H9 (cell line): ENCODE measurements at regions not wholly inside any gene's neighbourhood (a gene's known extent, or its start where the extent isn't known, plus 50 kb on each side); places are given as distances from the start of the nearest gene placed in this dataset.

ENCODE experiments used
- DNase-seq: peaks from one replicate; pipeline ENCODE4 v3.0.0-alpha.2; 2017
- H2AFZ ChIP-seq: one replicate; pipeline ENCODE4 v1.6.1; 2013; ENCODE audit warnings: mild to moderate bottlenecking, low read length, control low read depth, moderate library complexity
- H2AK5ac ChIP-seq: 2 replicates; pipeline ENCODE4 v1.6.1; 2013; ENCODE audit warnings: low read length, control low read depth, mixed read lengths; ENCODE audit not compliant: insufficient read length
- H2BK120ac ChIP-seq: one replicate; pipeline ENCODE4 v1.6.1; 2013; ENCODE audit warnings: low read depth, mild to moderate bottlenecking, low read length, control low read depth, inconsistent platforms; ENCODE audit not compliant: poor library complexity, severe bottlenecking
- H2BK12ac ChIP-seq: 2 replicates; pipeline ENCODE4 v1.6.1; 2013; ENCODE audit warnings: low read length, control low read depth, mixed read lengths, low read depth; ENCODE audit not compliant: insufficient read length
- H2BK15ac ChIP-seq: 2 replicates; pipeline ENCODE4 v1.6.1; 2013; ENCODE audit warnings: low read depth, low read length, control low read depth
- H2BK20ac ChIP-seq: one replicate; pipeline ENCODE4 v1.6.1; 2013; ENCODE audit warnings: low read depth, mild to moderate bottlenecking, low read length, control low read depth, inconsistent platforms; ENCODE audit not compliant: poor library complexity, severe bottlenecking
- H2BK5ac ChIP-seq: 2 replicates; pipeline ENCODE4 v1.6.1; 2013; ENCODE audit warnings: low read length, control low read depth, mixed read lengths; ENCODE audit not compliant: insufficient read length
- H3K14ac ChIP-seq: 2 replicates; pipeline ENCODE4 v1.6.1; 2013; ENCODE audit warnings: low read length, control low read depth; ENCODE audit not compliant: insufficient read depth
- H3K18ac ChIP-seq: 2 replicates; pipeline ENCODE4 v1.6.1; 2013; ENCODE audit warnings: low read depth, mild to moderate bottlenecking, mixed read lengths, low read length, control low read depth; ENCODE audit not compliant: insufficient read length
- H3K23ac ChIP-seq: 2 replicates; pipeline ENCODE4 v1.6.1; 2013; ENCODE audit warnings: low read length, control low read depth, mixed read lengths, low read depth; ENCODE audit not compliant: insufficient read length
- H3K23me2 ChIP-seq: 2 replicates; pipeline ENCODE4 v1.6.1; 2013; ENCODE audit warnings: low read depth, mild to moderate bottlenecking, mixed read lengths, low read length, control low read depth; ENCODE audit not compliant: insufficient read length, poor library complexity, severe bottlenecking
- H3K27ac ChIP-seq: 2 replicates; pipeline ENCODE4 v1.5.1; 2013; ENCODE audit warnings: low read length, control low read depth, mixed read lengths, low read depth; ENCODE audit not compliant: insufficient read length
- H3K27me3 ChIP-seq: 2 replicates; pipeline ENCODE4 v1.6.1; 2013; ENCODE audit warnings: low read length, control low read depth, inconsistent platforms; ENCODE audit not compliant: insufficient read depth
- H3K4ac ChIP-seq: 2 replicates; pipeline ENCODE4 v1.6.1; 2013; ENCODE audit warnings: low read depth, mild to moderate bottlenecking, control low read depth, inconsistent platforms, low read length, moderate library complexity
- H3K4me1 ChIP-seq: 2 replicates; pipeline ENCODE4 v1.6.1; 2013; ENCODE audit warnings: low read length, control low read depth, inconsistent platforms; ENCODE audit not compliant: insufficient read depth
- H3K4me2 ChIP-seq: 2 replicates; pipeline ENCODE4 v1.6.1; 2013; ENCODE audit warnings: low read length, control low read depth, mixed read lengths; ENCODE audit not compliant: insufficient read length, insufficient read depth
- H3K56ac ChIP-seq: 2 replicates; pipeline ENCODE4 v1.6.1; 2013; ENCODE audit warnings: low read depth, mild to moderate bottlenecking, mixed read lengths, low read length, control low read depth; ENCODE audit not compliant: insufficient read length
- H3K79me1 ChIP-seq: 2 replicates; pipeline ENCODE4 v1.6.1; 2013; ENCODE audit warnings: low read depth, mild to moderate bottlenecking, moderate library complexity, low read length, control low read depth, inconsistent platforms; ENCODE audit not compliant: insufficient read depth, poor library complexity, severe bottlenecking
- H3K79me2 ChIP-seq: 2 replicates; pipeline ENCODE4 v1.6.1; 2013; ENCODE audit warnings: low read length, control low read depth, inconsistent platforms; ENCODE audit not compliant: insufficient read depth
- H3K9ac ChIP-seq: 2 replicates; pipeline ENCODE4 v1.6.1; 2013; ENCODE audit warnings: low read length, control low read depth, mixed read lengths; ENCODE audit not compliant: insufficient read length; ENCODE audit errors: extremely low read depth
- H3K9me3 ChIP-seq: one replicate; pipeline ENCODE4 v1.6.1; 2013; ENCODE audit warnings: low read depth, low read length, inconsistent platforms; ENCODE audit not compliant: control insufficient read depth
- H3T11ph ChIP-seq: one replicate; pipeline ENCODE4 v1.6.1; 2013; ENCODE audit warnings: mild to moderate bottlenecking, low read length, control low read depth, inconsistent platforms
- H4K20me1 ChIP-seq: one replicate; pipeline ENCODE4 v1.6.1; 2013; ENCODE audit not compliant: control insufficient read depth, insufficient read length, insufficient read depth
- H4K5ac ChIP-seq: 2 replicates; pipeline ENCODE4 v1.6.1; 2013; ENCODE audit warnings: low read depth, mild to moderate bottlenecking, mixed read lengths, low read length, control low read depth; ENCODE audit not compliant: insufficient read length
- H4K8ac ChIP-seq: replicated peaks from 2 replicates; pipeline ENCODE4 v1.6.1; 2013; ENCODE audit warnings: low read length, control low read depth, mixed read lengths, low read depth; ENCODE audit not compliant: insufficient read length
- H4K91ac ChIP-seq: 2 replicates; pipeline ENCODE4 v1.6.1; 2013; ENCODE audit warnings: low read depth, mild to moderate bottlenecking, moderate library complexity, mixed read lengths, low read length, control low read depth; ENCODE audit not compliant: insufficient read length
- H3K27ac Mint-ChIP-seq, 3 experiments: 2 replicates in 2 of 3; 3 replicates in 1 of 3; pipeline ENCODE4 v1.8.0; 2020 to 2021; ENCODE audit warnings: mixed read lengths in 3 of 3, mild to moderate bottlenecking in 1 of 3, moderate library complexity in 1 of 3
- H3K27me3 Mint-ChIP-seq: 2 replicates; pipeline ENCODE4 v1.8.0; 2021; ENCODE audit warnings: low read depth, mild to moderate bottlenecking, moderate library complexity, mixed read lengths
- H3K36me3 Mint-ChIP-seq, 3 experiments: 2 replicates in 2 of 3; 3 replicates in 1 of 3; pipeline ENCODE4 v1.8.0; 2020 to 2021; ENCODE audit warnings: low read depth in 3 of 3, mixed read lengths in 3 of 3; ENCODE audit not compliant: insufficient read depth in 1 of 3
- H3K4me1 Mint-ChIP-seq, 2 experiments: 2 replicates each; pipeline ENCODE4 v1.8.0; 2020; ENCODE audit warnings: mixed read lengths in 2 of 2
- H3K4me3 Mint-ChIP-seq, 2 experiments: 2 replicates in 1 of 2; 3 replicates in 1 of 2; pipeline ENCODE4 v1.8.0; 2020 to 2021; ENCODE audit warnings: mild to moderate bottlenecking in 2 of 2, mixed read lengths in 2 of 2, moderate library complexity in 1 of 2
- H3K9me3 Mint-ChIP-seq, 2 experiments: 2 replicates in 1 of 2; 3 replicates in 1 of 2; pipeline ENCODE4 v1.8.0; 2020; ENCODE audit warnings: mild to moderate bottlenecking in 2 of 2, mixed read lengths in 2 of 2, moderate library complexity in 1 of 2
- WGBS: extraction: QIAGEN DNeasy Blood & Tissue Kit; methylation state at CpG from one replicate; pipeline ENCODE4 v1.1.7; 2013; ENCODE audit warnings: missing lambda C conversion rate, low lambda C conversion rate, mixed read lengths; ENCODE audit not compliant: insufficient read length; ENCODE audit errors: extremely low coverage; 5-methylcytosine and 5-hydroxymethylcytosine counted together
- TF ChIP-seq, protein P1 (sequence below): fragments of 200-600 bp; sonication (generic); conservative IDR thresholded peaks from 3 replicates; pipeline ENCODE4 v1.8.0; 2021; ENCODE audit warnings: antibody characterized with exemption, mild to moderate bottlenecking

DNA sequence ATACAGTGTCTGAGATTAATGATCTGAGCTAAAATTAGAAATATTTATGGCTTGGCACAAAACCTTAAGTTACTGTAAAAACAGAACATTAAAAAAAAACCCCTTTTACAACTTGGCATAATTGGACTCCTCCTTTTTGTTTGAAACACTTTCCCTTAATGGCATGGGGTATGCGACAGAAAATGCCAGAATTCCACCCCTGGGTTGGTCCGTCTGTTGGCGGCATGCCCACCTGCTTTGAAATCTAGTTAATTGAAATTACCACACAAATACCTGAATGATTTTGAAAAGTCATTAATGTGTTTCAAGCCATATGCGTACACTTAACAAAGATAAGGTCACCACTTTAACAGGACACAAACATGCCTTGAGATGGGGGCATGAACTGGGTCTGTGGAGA is 175.1 kb upstream of the FOXQ1 start:
- Histone ChIP-seq H3K18ac (no peak overlapping the region), H4K5ac (no peak overlapping the region), H3K79me1 (no peaks in the 10 kb centered on the region), H2AK5ac (no peak overlapping the region), H3K14ac (no peak overlapping the region), H3K9me3 (no peaks in the 10 kb centered on the region), H3K4me1 (no peaks in the 10 kb centered on the region), H4K8ac (no peak overlapping the region), H3K27me3 (no peaks in the 10 kb centered on the region), H3K9ac (no peak overlapping the region), H3T11ph (no peak overlapping the region), H2BK5ac (no peak overlapping the region), H2BK12ac (no peak overlapping the region), H2BK120ac (no peak overlapping the region), H3K4me2 (no peak overlapping the region), H3K23me2 (no peaks in the 10 kb centered on the region), H3K56ac (no peak overlapping the region), H2AFZ (no peak overlapping the region), H3K27ac (no peak overlapping the region), H2BK20ac (no peak overlapping the region), H2BK15ac (no peak overlapping the region), H3K4ac (no peak overlapping the region), H4K20me1 (no peaks in the 10 kb centered on the region), H3K79me2 (no peaks in the 10 kb centered on the region), H3K23ac (no peak overlapping the region), H4K91ac (no peak overlapping the region)
- Mint-ChIP-seq H3K4me1 (no peaks in the 10 kb centered on the region), H3K9me3 (peaks cover 0 to 5% of the 10 kb centered on the region in 2 experiments; a peak in 4 of 5 replicates), H3K4me3 (no peak overlapping the region), H3K27ac (no peak overlapping the region), H3K36me3 (no peaks in the 10 kb centered on the region; a peak in 2 of 7 replicates), H3K27me3 (peaks cover 4% of the 10 kb centered on the region)
- TF ChIP-seq, protein P1, sequence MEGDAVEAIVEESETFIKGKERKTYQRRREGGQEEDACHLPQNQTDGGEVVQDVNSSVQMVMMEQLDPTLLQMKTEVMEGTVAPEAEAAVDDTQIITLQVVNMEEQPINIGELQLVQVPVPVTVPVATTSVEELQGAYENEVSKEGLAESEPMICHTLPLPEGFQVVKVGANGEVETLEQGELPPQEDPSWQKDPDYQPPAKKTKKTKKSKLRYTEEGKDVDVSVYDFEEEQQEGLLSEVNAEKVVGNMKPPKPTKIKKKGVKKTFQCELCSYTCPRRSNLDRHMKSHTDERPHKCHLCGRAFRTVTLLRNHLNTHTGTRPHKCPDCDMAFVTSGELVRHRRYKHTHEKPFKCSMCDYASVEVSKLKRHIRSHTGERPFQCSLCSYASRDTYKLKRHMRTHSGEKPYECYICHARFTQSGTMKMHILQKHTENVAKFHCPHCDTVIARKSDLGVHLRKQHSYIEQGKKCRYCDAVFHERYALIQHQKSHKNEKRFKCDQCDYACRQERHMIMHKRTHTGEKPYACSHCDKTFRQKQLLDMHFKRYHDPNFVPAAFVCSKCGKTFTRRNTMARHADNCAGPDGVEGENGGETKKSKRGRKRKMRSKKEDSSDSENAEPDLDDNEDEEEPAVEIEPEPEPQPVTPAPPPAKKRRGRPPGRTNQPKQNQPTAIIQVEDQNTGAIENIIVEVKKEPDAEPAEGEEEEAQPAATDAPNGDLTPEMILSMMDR = no peak
- no peak for DNase-seq
- WGBS = no CpG with 5 or more reads among the region's 4 CpGs
